Hepatocyte (in vitro differentiated cells): ENCODE measurements at regions not wholly inside any gene's neighbourhood (a gene's known extent, or its start where the extent isn't known, plus 50 kb on each side); places are given as distances from the start of the nearest gene placed in this dataset.

ENCODE experiments used
- EZH2 ChIP-seq: fragments of 200-600 bp; sonication (generic); IDR thresholded peaks from 2 replicates; pipeline ENCODE4 v1.6.1; 2016; ENCODE audit warnings: antibody characterized with exemption, mild to moderate bottlenecking, borderline replicate concordance
- TF ChIP-seq, protein P1 (sequence below): fragments of 200-600 bp; sonication (generic); IDR thresholded peaks from 2 replicates; pipeline ENCODE4 v1.5.1; 2016; ENCODE audit warnings: antibody characterized with exemption, mild to moderate bottlenecking; ENCODE audit not compliant: poor library complexity

DNA sequence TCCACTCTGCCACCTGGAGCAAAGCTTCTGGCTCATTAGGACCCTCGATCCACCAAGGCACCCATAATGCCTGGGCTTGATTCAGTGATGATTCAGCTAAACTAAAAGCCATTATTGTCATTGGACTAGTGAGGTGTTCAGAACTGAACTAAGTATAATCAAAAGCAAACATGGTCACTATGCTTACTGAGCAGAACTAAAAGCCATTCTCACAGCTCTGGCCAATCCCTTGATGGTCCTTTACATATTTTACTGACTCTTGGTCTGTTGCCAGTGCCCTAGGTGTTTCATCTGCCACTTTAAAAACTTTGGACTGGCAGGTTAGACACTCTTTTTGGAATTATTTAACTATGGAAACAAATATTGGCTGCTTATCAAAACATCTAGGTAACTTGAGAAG lies 703.5 kb downstream of the FAT4 start:
- TF ChIP-seq, protein P1, sequence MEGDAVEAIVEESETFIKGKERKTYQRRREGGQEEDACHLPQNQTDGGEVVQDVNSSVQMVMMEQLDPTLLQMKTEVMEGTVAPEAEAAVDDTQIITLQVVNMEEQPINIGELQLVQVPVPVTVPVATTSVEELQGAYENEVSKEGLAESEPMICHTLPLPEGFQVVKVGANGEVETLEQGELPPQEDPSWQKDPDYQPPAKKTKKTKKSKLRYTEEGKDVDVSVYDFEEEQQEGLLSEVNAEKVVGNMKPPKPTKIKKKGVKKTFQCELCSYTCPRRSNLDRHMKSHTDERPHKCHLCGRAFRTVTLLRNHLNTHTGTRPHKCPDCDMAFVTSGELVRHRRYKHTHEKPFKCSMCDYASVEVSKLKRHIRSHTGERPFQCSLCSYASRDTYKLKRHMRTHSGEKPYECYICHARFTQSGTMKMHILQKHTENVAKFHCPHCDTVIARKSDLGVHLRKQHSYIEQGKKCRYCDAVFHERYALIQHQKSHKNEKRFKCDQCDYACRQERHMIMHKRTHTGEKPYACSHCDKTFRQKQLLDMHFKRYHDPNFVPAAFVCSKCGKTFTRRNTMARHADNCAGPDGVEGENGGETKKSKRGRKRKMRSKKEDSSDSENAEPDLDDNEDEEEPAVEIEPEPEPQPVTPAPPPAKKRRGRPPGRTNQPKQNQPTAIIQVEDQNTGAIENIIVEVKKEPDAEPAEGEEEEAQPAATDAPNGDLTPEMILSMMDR = no peak
- no peak for TF ChIP-seq EZH2
